Ectodermal cell (in vitro differentiated cells): ENCODE measurements at regions not wholly inside any gene's neighbourhood (a gene's known extent, or its start where the extent isn't known, plus 50 kb on each side); places are given as distances from the start of the nearest gene placed in this dataset.

ENCODE experiments used
- H3K27ac ChIP-seq: 2 replicates; pipeline ENCODE4 v1.7.0; 2013; ENCODE audit warnings: mild to moderate bottlenecking, low read depth, low read length; ENCODE audit not compliant: insufficient read depth, poor library complexity, severe bottlenecking
- H3K27me3 ChIP-seq: 2 replicates; pipeline ENCODE4 v1.7.0; 2013; ENCODE audit warnings: mild to moderate bottlenecking, low read length; ENCODE audit not compliant: insufficient read depth, control insufficient read depth, poor library complexity, severe bottlenecking
- H3K36me3 ChIP-seq: one replicate; pipeline ENCODE4 v1.7.0; 2013; ENCODE audit warnings: low read length; ENCODE audit not compliant: control insufficient read depth, insufficient read depth
- H3K4me1 ChIP-seq: one replicate; pipeline ENCODE4 v1.7.0; 2013; ENCODE audit warnings: low read length; ENCODE audit not compliant: control insufficient read depth, insufficient read depth
- H3K4me3 ChIP-seq: 2 replicates; pipeline ENCODE4 v1.7.0; 2013; ENCODE audit warnings: low read depth, low read length, control low read depth; ENCODE audit not compliant: insufficient read depth
- H3K9me3 ChIP-seq: 2 replicates; pipeline ENCODE4 v1.7.0; 2013; ENCODE audit warnings: mild to moderate bottlenecking, low read length, moderate library complexity; ENCODE audit not compliant: control insufficient read depth
- WGBS, 2 experiments: methylation state at CpG; one replicate each; pipeline ENCODE4 v1.1.7; 2013; ENCODE audit warnings: missing lambda C conversion rate in 2 of 2; 5-methylcytosine and 5-hydroxymethylcytosine counted together

- H3K36me3 ChIP-seq = no peaks in the 10 kb centered on the region
- no peak overlapping the region for H3K27ac ChIP-seq
- no peaks in the 10 kb centered on the region for H3K27me3 ChIP-seq
- no peaks in the 10 kb centered on the region for H3K9me3 ChIP-seq
- no peaks in the 10 kb centered on the region for H3K4me1 ChIP-seq
- WGBS, 2 experiments = 89 to 100% methylated on average over 1 of the region's 1 CpG
- no peak overlapping the region for H3K4me3 ChIP-seq
These were observed 199.9 kb downstream of the MFSD1 start for GRCh38 chr3:159001711-159002110.

DNA sequence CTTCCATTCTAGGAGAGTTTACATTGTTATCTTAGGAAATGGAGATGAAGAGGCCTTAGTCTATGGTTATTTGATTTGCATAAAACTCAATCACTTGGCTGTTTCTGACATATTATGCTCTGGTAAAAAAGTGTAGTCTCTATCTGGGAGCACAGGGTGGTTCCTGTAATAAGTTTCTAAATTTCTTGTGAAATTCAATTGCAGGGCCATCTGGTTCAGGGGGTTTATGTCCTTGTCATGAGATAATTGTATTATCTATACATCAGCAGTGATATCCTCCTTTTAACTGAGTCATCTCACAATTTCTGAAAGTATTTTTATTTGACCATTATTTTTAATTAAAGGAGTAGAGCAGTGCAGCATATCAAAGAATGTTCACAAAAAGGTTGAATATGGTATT lies 203.3 kb downstream of the MFSD1 start:
- H3K9me3 ChIP-seq = no peaks in the 10 kb centered on the region
- H3K4me3 ChIP-seq = no peak overlapping the region
- H3K27me3 ChIP-seq = no peaks in the 10 kb centered on the region
- H3K27ac ChIP-seq = no peak overlapping the region
- no peaks in the 10 kb centered on the region for H3K4me1 ChIP-seq
- H3K36me3 ChIP-seq = no peaks in the 10 kb centered on the region

DNA sequence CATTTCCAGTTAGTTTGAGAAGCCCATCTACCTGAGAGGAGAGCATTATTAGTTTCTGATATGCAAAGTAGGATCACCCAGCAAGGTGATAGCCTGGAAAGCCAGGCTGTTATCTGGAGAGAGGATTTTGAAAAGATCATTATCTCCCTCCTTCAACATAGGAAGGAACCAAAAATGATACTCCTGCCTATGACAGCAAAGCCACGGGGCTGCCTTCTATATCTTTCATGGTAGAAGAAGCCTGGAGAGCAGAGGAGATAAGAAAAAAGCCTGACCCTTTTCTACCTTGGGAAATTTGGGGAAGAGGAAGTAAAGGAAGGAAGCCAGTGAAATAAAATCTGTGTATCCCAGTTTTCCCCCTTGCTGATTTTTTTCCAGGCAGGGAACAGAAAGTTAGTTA lies 205.5 kb downstream of the MFSD1 start:
- H3K27ac ChIP-seq = no peak overlapping the region
- no peaks in the 10 kb centered on the region for H3K4me1 ChIP-seq
- 77% methylated on average over 1 of the region's 1 CpG; no CpG with 5 or more reads in 1 of the 2 experiments for WGBS, 2 experiments
- no peak overlapping the region for H3K4me3 ChIP-seq
- H3K36me3 ChIP-seq = no peaks in the 10 kb centered on the region
- H3K27me3 ChIP-seq = no peaks in the 10 kb centered on the region
- no peaks in the 10 kb centered on the region for H3K9me3 ChIP-seq

DNA sequence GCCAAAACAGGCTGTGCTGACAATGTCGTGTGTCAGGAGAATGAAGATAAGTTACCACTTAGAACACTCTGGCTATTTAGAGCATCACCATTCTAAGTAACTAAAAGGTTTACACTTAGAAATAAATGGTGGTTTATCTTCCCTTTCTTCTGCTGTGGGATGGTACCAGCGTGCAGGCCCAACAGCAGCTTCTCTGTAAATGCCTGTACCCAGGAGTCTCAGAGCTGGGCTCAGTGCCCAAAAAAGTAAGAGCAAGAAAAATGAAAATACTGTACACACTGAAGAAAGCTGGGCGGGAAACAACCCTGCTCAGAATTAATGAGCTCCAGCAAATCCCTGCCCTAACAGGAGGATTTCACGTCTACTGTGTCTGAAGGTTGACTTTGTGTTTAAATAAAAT lies 206.5 kb downstream of the MFSD1 start:
- WGBS, 2 experiments = 91 to 92% methylated on average over 4 of the region's 4 CpGs

DNA sequence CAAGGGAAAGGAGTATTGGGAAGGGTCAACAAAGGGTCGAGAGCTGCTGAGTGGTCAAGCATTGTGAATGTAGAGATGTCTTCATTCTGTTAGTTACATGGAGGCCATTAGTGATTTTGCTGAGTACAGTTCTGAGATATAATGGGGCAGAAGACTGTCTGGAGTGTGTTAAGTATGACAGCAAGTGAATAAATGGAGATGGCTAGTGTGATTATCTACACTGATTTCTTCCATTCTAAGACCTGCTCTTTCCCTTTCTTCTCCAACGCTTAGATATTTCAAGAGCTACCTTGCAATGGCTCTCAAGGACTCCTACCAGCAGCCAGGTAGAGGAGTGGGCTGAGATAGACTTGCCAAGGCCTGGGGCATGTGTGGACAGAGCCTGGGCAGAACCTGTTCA lies 216.5 kb downstream of the MFSD1 start:
- H3K27me3 ChIP-seq = no peaks in the 10 kb centered on the region
- H3K9me3 ChIP-seq = peaks cover 3% of the 10 kb centered on the region
- H3K36me3 ChIP-seq = no peaks in the 10 kb centered on the region
- WGBS, 2 experiments = 87 to 91% methylated on average over 1 to 2 of the region's 2 CpGs
- H3K4me3 ChIP-seq = no peak overlapping the region
- no peaks in the 10 kb centered on the region for H3K4me1 ChIP-seq
- no peak overlapping the region for H3K27ac ChIP-seq

More for the DNA sequence above, 206.5 kb downstream of the MFSD1 start:
- Histone ChIP-seq H3K36me3 (no peaks in the 10 kb centered on the region), H3K27me3 (no peaks in the 10 kb centered on the region), H3K27ac (no peak overlapping the region), H3K9me3 (no peaks in the 10 kb centered on the region), H3K4me3 (no peak overlapping the region), H3K4me1 (no peaks in the 10 kb centered on the region)

- no peaks in the 10 kb centered on the region for H3K27me3 ChIP-seq
- WGBS, 2 experiments = 42 to 43% methylated on average over 2 of the region's 2 CpGs
- no peaks in the 10 kb centered on the region for H3K36me3 ChIP-seq
- no peak overlapping the region for H3K27ac ChIP-seq
- no peaks in the 10 kb centered on the region for H3K4me1 ChIP-seq
- peaks cover 3% of the 10 kb centered on the region for H3K9me3 ChIP-seq
- H3K4me3 ChIP-seq = no peak overlapping the region
These were observed 223.9 kb downstream of the MFSD1 start for GRCh38 chr3:159025733-159026132.

- no peaks in the 10 kb centered on the region for H3K4me1 ChIP-seq
- 96% methylated on average over 1 of the region's 1 CpG for WGBS, 2 experiments
- H3K27me3 ChIP-seq = no peaks in the 10 kb centered on the region
- no peak overlapping the region for H3K4me3 ChIP-seq
- no peak overlapping the region for H3K27ac ChIP-seq
- no peaks in the 10 kb centered on the region for H3K36me3 ChIP-seq
- H3K9me3 ChIP-seq = peaks cover 3% of the 10 kb centered on the region
These were observed 224.7 kb downstream of the MFSD1 start for GRCh38 chr3:159026510-159026909.

GRCh38 chr3:159028706-159029105 lies 226.9 kb downstream of the MFSD1 start:
- Histone ChIP-seq H3K4me3 (no peak overlapping the region), H3K9me3 (no peaks in the 10 kb centered on the region), H3K27ac (no peak overlapping the region), H3K27me3 (no peaks in the 10 kb centered on the region), H3K4me1 (no peaks in the 10 kb centered on the region), H3K36me3 (no peaks in the 10 kb centered on the region)
- 88 to 94% methylated on average over 1 of the region's 1 CpG for whole genome bisulfite sequencing, 2 experiments

DNA sequence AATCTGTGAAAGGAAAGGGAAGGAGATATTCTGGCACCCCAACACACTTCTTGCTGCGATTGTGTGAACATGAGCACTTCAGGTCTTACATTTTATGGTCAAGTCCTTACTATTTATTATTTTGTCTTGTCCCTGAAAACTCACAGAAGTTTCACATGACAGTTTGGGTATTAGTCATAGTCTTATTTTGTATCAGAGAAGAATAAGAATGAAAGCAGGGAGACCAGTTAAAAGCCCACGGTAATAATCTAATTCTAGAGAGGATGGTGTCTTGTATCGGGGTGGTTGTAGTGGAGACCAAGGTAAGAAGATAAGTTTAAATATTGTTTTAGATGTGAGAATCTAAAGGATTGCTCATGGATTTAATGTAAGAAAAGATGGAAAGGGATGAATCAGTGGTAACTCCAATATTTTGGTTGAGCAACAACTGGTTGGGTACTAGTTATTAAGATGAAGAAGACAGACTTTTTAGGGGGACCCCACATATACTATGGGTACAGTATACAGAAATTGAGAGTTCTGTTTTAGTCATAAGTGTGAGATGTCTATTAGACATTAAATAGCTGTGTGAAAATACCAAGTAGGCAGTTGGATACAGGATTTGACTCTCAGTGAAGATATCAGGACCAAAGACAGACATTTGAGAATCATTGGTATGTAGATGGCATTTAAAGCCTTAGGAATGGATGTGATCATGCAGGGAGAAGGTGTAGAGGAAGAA lies 227.6 kb downstream of the MFSD1 start:
- H3K4me3 ChIP-seq = no peak overlapping the region
- H3K36me3 ChIP-seq = no peaks in the 10 kb centered on the region
- no peaks in the 10 kb centered on the region for H3K4me1 ChIP-seq
- H3K27me3 ChIP-seq = no peaks in the 10 kb centered on the region
- 93 to 98% methylated on average over 2 to 3 of the region's 3 CpGs for WGBS, 2 experiments
- no peaks in the 10 kb centered on the region for H3K9me3 ChIP-seq
- no peak overlapping the region for H3K27ac ChIP-seq

DNA sequence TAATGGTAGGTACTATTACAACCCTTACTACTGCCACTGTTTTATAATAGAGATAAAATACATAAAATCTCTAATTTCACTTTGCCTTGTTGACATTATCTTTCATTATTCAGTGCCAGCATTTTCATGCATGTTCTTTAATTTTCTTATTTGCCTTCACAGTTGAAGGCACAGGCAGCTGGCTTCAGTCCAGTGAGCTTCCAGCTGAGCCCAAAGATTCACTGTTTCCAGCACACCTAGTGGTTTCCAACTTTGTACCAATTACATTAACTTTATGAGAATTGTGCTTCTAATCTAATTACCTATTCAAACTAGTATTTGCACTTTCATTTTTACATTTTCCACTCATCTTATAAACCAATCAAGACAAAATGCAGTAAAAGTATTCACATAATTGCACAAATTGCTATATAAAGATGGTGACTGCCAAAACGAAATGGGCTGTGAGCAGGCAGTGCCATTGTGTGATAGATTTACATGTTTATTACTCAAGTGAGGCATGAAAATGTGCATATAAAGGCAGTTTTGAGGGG lies 228.3 kb downstream of the MFSD1 start:
- WGBS, 2 experiments = 93 to 100% methylated on average over 1 of the region's 1 CpG
- no peaks in the 10 kb centered on the region for H3K36me3 ChIP-seq

More for the DNA sequence above, 228.3 kb downstream of the MFSD1 start:
- no peaks in the 10 kb centered on the region for H3K9me3 ChIP-seq
- H3K4me3 ChIP-seq = no peak overlapping the region
- no peaks in the 10 kb centered on the region for H3K27me3 ChIP-seq
- H3K4me1 ChIP-seq = no peaks in the 10 kb centered on the region
- H3K27ac ChIP-seq = no peak overlapping the region
